ENCODE measurements at regions not wholly inside any gene's neighbourhood (a gene's known extent, or its start where the extent isn't known, plus 50 kb on each side); places are given as distances from the start of the nearest gene placed in this dataset.

GRCh38 chr12:104828015-104828414 is 130.1 kb downstream of the SLC41A2 start:
- Histone ChIP-seq H3K9me3 (no peaks in the 10 kb centered on the region), H3K4me3 (no peak overlapping the region), H3K36me3 (no peaks in the 10 kb centered on the region), H3K27me3 (no peaks in the 10 kb centered on the region), H3K4me1 (no peaks in the 10 kb centered on the region), H3K27ac (no peak overlapping the region)
- intact Hi-C loops (cut with DNase I; ENCODE audit: low total_unique reads) = no loop called here
- no peak for TF ChIP-seq CTCF (IDR thresholded peaks at IDR 0.05 in 4 of 5, conservative IDR thresholded peaks at IDR 0.05 in 1 of 5)
- no peak for DNase-seq
- ATAC-seq = no peak
- in situ Hi-C loops (cut with MboI; ENCODE audit: low sequenced_read_pairs in 4 of 4) = no loop called here

GRCh38 chr12:104827587-104827986 is 130.5 kb downstream of the SLC41A2 start:
- Histone ChIP-seq H3K9me3 (no peaks in the 10 kb centered on the region), H3K36me3 (no peaks in the 10 kb centered on the region), H3K4me3 (no peak overlapping the region), H3K27me3 (no peaks in the 10 kb centered on the region), H3K27ac (no peak overlapping the region), H3K4me1 (no peaks in the 10 kb centered on the region)
- intact Hi-C loops (cut with DNase I; ENCODE audit: low total_unique reads) (no loop called here), in situ Hi-C loops (cut with MboI; ENCODE audit: low sequenced_read_pairs in 4 of 4) (no loop called here)
- TF ChIP-seq CTCF (IDR thresholded peaks at IDR 0.05 in 4 of 5, conservative IDR thresholded peaks at IDR 0.05 in 1 of 5) (peak in 1 of 5 experiments; percentile 25), POLR2A (IDR thresholded peaks at IDR 0.05) (no peak)
- ATAC-seq (no peak), DNase-seq (no peak)

- H3K4me3 ChIP-seq = no peak overlapping the region
- no peak overlapping the region for H3K27ac ChIP-seq
- in situ Hi-C loops (cut with MboI; ENCODE audit: low sequenced_read_pairs in 4 of 4) (no loop called here), intact Hi-C loops (cut with DNase I; ENCODE audit: low total_unique reads) (no loop called here)
- no peaks in the 10 kb centered on the region for H3K4me1 ChIP-seq
- H3K9me3 ChIP-seq = no peaks in the 10 kb centered on the region
- no peaks in the 10 kb centered on the region for H3K36me3 ChIP-seq
- DNase-seq (no peak), ATAC-seq (no peak)
- TF ChIP-seq POLR2A (IDR thresholded peaks at IDR 0.05) (no peak), CTCF (IDR thresholded peaks at IDR 0.05 in 4 of 5, conservative IDR thresholded peaks at IDR 0.05 in 1 of 5) (no peak)
- H3K27me3 ChIP-seq = no peaks in the 10 kb centered on the region
These were observed 132.7 kb downstream of the SLC41A2 start for GRCh38 chr12:104825408-104825807.

- ATAC-seq (no peak), DNase-seq (peak in 1 of 2 donors; percentile 19)
- H3K27me3 ChIP-seq = no peaks in the 10 kb centered on the region
- TF ChIP-seq CTCF (IDR thresholded peaks at IDR 0.05 in 4 of 5, conservative IDR thresholded peaks at IDR 0.05 in 1 of 5) = no peak
- no peak for TF ChIP-seq POLR2A (IDR thresholded peaks at IDR 0.05)
- H3K4me1 ChIP-seq = no peaks in the 10 kb centered on the region
- no peaks in the 10 kb centered on the region for H3K36me3 ChIP-seq
- no peaks in the 10 kb centered on the region for H3K9me3 ChIP-seq
- no peak overlapping the region for H3K27ac ChIP-seq
- in situ Hi-C loops (cut with MboI; ENCODE audit: low sequenced_read_pairs in 4 of 4) = no loop called here
- intact Hi-C loops (cut with DNase I; ENCODE audit: low total_unique reads) = no loop called here
- H3K4me3 ChIP-seq = no peak overlapping the region
These were observed 134.1 kb downstream of the SLC41A2 start for GRCh38 chr12:104823985-104824461.

- DNase-seq (no peak), ATAC-seq (no peak)
- no peaks in the 10 kb centered on the region for H3K9me3 ChIP-seq
- no peaks in the 10 kb centered on the region for H3K27me3 ChIP-seq
- in situ Hi-C loops (cut with MboI; ENCODE audit: low sequenced_read_pairs in 4 of 4) = no loop called here
- no peaks in the 10 kb centered on the region for H3K4me1 ChIP-seq
- intact Hi-C loops (cut with DNase I; ENCODE audit: low total_unique reads) = no loop called here
- TF ChIP-seq POLR2A (IDR thresholded peaks at IDR 0.05) (no peak), CTCF (IDR thresholded peaks at IDR 0.05 in 4 of 5, conservative IDR thresholded peaks at IDR 0.05 in 1 of 5) (no peak)
- no peak overlapping the region for H3K27ac ChIP-seq
- H3K4me3 ChIP-seq = no peak overlapping the region
- no peaks in the 10 kb centered on the region for H3K36me3 ChIP-seq
These were observed 135.1 kb downstream of the SLC41A2 start for GRCh38 chr12:104822941-104823340.

All from gastrocnemius medialis (tissue), 4 donors.